GM12873 (cell line): ENCODE measurements at regions not wholly inside any gene's neighbourhood (a gene's known extent, or its start where the extent isn't known, plus 50 kb on each side); places are given as distances from the start of the nearest gene placed in this dataset.

Source experiments
- TF ChIP-seq, protein P1 (sequence below): IDR thresholded peaks from 2 replicates; pipeline ENCODE4 v1.5.1; 2012; ENCODE audit warnings: low read depth, mild to moderate bottlenecking, moderate library complexity, low read length, control low read depth; ENCODE audit not compliant: insufficient read depth; ENCODE audit errors: missing control alignments

DNA sequence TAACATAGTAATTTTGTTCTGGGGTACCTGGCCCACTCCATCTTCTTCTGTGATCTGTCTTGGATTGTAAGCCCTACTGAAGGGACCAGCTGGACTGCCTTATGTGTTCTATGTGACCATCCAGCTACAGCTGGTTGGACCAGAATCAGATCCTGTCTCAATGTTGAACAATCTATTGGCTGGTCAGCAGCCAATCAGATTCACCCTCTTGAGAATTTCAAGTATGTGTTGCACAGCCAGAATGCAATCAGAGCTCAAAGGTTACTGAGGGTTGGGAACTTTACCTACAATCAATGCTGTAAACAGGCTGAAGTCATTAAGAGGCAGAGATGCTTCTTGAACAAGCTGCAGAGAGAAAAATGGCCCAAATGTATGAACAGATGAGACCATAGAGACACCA, 61.9 kb downstream of the KCNC4 start:
- TF ChIP-seq, protein P1, sequence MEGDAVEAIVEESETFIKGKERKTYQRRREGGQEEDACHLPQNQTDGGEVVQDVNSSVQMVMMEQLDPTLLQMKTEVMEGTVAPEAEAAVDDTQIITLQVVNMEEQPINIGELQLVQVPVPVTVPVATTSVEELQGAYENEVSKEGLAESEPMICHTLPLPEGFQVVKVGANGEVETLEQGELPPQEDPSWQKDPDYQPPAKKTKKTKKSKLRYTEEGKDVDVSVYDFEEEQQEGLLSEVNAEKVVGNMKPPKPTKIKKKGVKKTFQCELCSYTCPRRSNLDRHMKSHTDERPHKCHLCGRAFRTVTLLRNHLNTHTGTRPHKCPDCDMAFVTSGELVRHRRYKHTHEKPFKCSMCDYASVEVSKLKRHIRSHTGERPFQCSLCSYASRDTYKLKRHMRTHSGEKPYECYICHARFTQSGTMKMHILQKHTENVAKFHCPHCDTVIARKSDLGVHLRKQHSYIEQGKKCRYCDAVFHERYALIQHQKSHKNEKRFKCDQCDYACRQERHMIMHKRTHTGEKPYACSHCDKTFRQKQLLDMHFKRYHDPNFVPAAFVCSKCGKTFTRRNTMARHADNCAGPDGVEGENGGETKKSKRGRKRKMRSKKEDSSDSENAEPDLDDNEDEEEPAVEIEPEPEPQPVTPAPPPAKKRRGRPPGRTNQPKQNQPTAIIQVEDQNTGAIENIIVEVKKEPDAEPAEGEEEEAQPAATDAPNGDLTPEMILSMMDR = no peak

DNA sequence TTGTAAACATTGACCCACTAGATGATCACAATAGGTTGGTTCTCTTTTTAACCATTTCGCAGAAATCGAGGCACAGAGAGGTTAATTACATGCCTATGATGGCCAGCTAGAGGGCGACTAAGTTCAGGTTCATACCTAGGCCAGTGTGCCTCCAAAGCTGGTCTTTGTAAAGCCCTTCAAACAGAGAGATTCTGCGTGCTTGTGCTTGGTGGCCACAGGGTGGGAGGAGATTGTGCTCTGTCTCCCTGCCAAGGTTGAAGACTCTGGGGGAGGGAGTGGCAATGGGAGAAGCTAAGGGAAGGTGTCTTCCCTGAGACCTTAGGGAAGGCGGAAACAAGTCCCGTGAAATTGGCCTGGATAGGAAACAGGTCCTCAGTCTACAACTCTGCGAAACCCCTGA, 59.1 kb upstream of the RBM15 start:
- TF ChIP-seq, protein P1 = no peak

DNA sequence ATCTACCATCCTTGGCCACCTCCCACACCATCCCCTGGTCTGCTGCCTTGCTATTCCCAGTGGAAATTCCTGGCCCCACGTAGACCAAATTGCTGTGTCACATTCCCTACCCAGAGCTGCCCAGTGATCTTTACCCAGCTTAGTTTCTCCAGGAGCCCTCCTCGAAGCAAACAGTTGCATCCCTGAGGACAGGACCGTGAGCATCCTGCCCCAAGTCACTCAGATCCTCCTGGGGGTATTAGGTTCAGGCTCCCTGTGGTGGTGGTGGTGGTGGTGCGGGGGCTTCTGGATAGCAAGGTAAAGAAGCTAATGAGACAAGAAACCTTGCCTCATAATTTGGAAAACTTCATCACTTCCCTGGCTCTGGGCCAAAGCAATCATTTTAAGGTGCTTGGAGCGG, 58.4 kb upstream of the RBM15 start:
- TF ChIP-seq, protein P1 = no peak

DNA sequence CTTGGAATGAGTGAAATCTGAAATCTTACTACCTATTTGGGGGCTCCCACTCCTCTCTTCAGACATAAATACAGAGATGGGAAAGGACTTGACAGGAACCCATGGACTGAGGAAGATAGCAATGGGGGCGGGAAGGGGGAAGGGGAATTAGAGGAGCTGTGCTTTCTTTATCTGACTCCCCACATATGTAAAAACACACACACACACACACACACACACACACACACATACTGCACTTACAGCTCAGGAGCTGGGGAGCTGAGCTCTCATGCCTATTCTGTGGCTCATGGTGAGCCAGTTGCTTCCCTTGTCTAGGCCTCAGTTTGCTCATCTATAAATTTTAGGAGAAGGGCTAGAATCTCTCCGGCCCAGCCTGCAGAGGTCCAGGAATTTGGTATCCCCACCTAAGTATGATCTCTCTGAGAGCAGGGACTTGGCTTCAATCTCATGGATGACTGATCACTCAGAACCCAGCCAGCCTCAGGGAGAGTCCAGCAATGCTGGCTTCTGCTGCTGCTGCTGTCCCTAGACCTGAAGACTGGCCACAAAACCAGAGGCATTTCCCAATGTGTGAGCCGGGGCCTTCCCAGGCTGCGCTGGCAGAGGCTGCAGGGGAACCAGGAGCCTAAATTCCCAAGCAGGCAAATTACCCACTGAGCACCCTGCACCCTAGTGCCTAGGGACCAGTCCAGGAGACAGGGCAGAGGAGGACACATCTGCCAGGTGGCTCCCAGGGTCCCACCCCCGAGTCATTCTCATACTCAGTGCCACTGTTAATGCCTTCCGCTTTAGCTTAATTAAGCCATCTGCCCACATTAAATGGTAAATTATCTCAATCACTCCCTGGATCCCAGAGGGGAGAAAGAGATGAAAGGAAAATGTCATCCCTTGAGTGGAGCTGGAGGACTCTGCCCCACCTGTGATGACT, 57.5 kb upstream of the RBM15 start:
- TF ChIP-seq, protein P1 = no peak

DNA sequence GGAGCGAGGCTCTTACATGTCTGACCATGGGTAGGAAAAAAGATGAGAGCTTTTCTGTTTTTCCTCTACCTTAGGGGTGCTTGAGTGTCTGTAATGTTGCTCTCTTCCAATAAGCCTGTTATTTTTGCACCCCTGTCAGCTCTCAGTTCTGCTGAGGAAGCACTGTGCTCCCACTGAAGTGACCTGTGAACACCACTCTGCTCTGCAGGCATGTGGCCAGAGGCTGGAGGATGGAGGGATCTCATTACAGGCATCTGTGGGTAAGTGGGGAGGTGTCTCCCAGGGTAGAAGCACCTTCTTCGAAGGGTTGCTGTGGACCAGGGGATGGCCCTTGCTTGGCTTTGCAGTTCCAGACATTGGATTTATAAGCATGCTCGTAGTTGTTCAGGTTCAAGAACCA, 56.8 kb upstream of the RBM15 start:
- TF ChIP-seq, protein P1 = no peak

DNA sequence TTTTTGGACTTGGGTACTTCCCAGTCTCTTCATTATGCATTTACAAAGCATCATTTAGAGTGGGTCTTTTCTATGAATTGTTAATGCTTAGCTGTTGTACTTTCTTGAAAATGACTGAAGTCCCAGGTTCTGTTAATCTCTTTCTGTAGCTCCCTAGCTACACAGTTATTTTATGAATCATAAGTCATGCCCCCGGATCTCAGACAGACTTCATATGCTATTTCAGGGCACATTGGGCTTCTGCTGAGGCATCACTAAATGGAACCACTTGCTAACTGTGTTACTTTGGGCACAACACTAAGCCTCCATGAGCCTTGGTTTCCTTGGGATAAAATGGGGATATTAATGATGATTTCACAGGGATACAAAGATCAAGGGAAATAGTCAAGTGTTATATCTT, 55.5 kb upstream of the RBM15 start:
- TF ChIP-seq, protein P1 = no peak

DNA sequence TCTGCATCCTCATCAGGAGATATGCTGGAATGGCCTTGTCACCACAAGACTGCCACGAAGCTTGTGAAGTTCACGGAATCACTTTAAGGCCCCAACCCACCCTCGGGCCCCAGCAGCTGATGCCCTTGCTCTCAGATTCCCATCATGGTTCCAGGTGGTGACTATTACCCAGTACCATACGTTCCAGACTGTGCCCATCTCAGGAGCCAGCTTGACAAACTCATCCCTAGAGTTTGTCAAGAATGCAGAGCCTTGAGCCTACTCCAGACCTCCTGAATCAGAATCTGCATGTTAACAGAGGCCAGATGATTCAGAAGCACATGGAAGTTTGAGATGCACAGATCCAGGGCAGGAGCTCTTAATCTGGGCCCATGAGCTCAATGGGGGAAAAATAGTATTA, 53.9 kb upstream of the RBM15 start:
- TF ChIP-seq, protein P1 = no peak
